HTR-8/SVneo (cell line): ENCODE measurements at regions not wholly inside any gene's neighbourhood (a gene's known extent, or its start where the extent isn't known, plus 50 kb on each side); places are given as distances from the start of the nearest gene placed in this dataset.

Experiments used
- DNase-seq: peaks from one replicate; pipeline ENCODE4 v3.0.0; 2011; ENCODE audit warnings: low spot score, mixed read lengths; ENCODE audit not compliant: insufficient read length
- FAIRE-seq: peaks from 2 replicates; lab custom pipeline; 2011; peaks lifted over from hg19 to GRCh38; lab: Jason Lieb, UNC

- no peak for FAIRE-seq
- DNase-seq = no peak
Measured at GRCh38 chr1:243945727-243946126, 95.7 kb upstream of the AKT3 start.

DNA sequence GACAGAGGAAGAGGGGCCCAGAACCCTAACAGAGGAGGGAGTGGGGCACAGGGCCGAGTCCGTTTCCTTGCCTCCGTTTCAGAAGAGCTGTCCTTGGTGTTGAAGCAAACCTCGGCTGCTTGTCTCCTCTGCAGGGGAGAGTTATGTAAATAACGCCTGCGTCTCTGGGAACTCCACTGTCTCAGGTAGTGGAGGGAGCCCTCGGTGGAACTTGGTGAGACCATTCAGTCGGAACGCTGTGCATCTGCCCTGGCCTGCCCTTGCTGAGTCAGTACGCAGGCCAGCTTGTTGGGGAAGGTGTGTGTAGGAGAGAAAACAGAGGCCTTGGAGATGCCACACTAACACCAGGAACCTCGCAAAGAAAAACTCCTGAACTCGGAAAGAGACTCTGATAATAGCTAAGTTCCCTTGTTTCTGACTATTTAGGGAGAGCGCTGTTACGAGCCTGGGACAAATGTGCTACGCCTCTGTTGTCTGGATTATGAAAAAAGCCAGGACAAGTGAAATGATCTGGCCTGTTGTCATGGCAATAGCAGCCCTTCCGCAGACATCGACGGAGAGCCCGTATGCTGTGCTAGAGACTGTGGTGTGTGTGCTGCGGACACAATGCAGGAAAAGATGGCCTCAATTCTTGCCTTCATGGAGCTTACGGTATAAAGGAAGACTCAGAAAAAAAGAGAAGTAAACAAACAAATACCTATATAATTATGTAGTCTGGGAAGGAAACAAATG, 94.6 kb upstream of the AKT3 start:
- FAIRE-seq (peak; percentile 9), DNase-seq (no peak)

DNA sequence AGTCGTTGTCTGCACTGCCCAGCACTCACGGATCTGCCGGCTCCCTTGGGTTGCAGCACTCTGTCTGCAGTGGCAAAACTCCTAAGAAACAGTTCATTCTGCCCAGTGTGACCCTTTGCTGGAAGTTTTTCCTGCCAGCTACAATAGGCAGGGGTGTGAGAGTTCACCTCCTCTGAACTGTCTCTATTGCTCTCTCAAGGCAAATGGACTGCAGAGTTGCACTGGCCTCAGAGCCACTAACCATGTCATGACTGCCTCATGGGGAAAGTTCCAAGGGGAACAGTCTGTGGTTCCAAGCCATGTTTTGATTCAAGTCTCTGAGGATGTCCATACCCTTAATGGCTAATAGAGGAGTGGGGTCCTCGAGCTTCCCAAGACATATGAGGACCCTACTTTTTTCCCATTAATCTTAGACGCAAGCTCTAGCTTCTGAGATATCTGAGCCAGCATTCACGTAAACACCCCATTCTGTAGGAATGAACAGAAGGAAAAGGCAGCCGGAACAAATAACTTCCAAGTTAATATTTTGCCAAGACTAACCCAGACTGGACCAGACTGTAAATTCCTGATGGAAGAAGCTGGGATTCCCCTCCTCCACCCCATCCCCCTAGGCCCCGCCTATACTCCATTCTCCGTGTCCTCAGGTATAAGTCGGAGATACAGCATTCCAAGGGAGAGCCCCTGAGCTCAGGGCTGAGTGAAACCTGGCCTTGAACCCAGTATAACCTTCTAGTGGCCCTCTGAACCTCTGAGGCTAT, 93.8 kb upstream of the AKT3 start:
- no peak for DNase-seq
- no peak for FAIRE-seq

DNA sequence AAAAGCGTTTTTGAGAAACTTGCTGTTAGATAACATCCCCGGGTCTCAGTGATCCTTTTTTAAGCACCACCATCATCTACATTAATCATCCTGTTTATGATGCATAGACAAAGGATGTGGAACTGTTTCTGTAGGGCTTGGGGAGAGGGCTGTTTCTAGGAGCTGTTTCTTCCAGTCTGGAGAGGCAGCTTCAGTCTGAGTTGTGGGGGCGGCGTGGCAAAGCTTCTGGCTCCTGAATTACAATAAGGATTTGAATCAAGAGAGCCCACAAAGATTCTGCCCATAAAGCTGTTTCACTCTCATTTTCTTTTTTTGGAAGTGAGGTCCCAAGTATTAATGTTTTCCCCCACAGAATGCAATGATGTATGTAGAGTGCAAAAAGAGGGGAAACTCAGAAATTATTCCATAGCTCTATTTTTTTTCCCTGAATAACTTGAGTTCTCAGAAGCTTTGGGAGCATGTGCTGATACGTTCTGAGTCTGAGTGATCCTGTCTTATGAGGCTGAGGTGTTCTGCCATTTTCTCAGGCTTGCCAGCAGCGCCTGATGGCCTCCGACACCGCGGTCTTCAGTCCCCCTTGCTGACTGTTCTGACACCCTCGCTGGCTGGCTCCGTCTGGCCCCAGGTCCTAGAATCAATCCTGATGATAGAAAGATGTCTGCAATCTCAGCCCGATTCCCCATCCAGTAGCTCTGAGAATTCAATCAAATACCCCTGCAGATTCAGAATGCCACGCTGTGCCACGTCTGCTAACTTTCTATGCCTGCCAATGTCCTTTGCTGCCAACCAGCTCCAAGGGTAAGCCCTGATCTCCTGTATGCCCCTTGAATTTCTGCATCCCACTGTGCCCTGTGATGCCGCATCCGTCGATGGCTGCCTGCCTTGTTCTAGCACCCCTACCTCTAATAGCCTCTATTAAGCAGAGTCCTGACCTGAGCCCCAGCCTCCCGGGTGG, 92.4 kb upstream of the AKT3 start:
- no peak for FAIRE-seq
- DNase-seq = no peak

DNA sequence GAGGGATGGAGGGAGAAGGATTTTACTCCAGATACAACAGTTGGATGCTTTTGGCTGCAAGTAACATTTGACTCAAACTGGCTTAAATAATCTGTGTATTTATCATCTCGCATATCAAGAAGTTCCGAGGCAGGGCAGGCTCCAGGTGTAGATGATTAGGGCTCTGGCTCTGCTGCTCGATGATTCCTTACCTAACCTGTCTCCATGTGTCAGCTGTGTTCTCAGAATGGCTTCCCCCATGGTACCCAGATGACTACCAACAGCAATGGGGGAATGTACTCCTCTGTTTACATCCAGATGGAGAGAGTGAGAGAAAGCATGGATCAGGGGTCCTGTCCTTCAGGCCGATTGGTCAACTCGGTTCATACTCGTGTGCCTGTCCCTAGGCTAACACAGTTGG, 90.4 kb upstream of the AKT3 start:
- DNase-seq (no peak), FAIRE-seq (no peak)

DNA sequence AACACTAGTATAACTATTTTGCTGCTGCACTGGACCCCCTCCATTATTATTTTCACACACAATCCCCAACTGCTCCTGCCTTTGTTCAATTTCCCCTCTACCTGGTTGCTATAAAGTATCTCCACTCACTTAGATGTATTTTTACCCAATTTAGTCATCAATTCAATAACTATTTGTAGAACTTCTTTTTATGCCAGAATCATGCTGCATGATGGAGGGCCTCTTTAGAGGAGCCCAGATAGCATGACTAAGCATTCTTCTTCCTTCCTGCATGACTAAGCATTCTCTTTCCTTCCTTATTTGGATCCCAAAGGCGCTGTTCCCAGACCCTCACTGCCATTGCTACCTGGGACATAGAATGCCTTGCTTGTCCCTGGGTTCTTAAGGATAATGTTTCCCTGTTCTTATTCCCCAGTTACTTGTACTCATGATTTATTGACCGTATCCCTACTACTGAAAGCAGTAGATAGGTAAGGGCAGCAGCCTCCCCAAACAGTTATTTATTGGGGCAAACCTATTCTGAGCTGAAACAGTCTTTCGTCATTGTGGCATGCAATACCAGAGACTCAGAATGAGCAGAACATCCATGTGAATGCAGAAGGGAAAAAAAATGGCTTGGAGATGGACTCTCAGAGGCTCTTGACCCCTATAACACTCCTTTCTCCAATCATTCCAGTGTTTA, 89.3 kb upstream of the AKT3 start:
- FAIRE-seq (no peak), DNase-seq (no peak)

GRCh38 chr1:243938208-243938607, 88.2 kb upstream of the AKT3 start:
- DNase-seq (no peak), FAIRE-seq (no peak)

DNA sequence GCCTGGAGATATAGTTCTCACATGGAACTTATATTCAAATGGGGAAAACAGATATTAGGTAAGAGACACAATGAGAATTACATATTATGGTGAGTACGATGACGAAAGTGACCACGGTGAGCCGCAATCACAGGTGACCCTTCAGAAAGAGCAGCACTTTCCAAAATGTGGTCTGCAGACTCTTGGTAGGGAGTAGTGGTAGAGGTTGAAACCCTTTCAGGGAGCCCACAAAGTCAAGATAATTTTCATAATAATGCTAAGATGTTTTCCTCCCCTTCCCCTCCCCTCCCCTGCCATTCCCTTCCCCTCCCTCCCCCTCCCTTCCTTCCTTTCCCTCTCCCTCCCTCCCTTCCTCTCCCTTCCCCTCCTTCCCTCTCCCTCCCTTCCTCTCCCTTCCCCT, 83.5 kb upstream of the AKT3 start:
- FAIRE-seq = no peak
- no peak for DNase-seq

GRCh38 chr1:243931957-243932356, 81.9 kb upstream of the AKT3 start:
- FAIRE-seq (no peak), DNase-seq (no peak)

DNA sequence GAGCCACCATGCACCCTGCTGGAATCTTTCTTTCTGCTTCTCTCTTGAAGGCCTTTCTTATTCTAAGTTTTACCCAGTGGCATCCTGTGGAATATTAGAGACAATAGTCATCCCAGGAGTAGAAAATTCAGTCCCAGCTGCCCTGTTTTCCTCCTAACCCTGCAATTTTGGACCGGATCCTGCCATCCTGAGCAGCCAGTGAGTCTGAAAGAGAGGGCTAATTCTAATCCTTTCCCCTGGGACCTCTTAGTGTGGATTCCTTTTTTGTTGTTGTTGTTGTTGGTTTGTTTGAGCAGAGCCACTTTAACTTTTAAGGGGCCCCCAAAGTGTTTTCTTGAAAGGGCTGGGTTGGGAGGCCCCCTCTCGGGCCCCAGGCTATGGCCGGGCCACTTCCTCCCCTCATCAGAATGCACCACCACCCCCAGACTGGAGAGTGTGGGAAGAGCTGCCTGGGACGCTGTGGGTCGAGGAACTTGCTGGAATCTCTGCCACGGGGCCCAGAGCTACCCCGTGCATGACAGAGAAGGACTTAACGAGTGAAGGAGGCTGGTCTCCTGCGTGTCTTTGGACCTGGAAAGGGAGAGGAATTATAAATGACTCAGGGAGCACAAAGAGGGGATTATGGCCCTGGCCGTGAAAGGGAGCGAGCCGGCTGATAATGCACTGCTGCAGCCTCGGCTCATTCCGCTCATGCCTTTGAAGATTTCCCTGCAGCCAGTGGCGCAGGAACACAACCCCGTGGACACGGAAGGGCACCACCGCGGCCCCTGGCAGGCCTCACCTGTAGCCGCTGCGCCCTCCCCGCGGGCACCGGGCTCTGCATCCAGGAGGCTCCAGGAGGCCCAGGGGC, 81.0 kb upstream of the AKT3 start:
- no peak for FAIRE-seq

DNA sequence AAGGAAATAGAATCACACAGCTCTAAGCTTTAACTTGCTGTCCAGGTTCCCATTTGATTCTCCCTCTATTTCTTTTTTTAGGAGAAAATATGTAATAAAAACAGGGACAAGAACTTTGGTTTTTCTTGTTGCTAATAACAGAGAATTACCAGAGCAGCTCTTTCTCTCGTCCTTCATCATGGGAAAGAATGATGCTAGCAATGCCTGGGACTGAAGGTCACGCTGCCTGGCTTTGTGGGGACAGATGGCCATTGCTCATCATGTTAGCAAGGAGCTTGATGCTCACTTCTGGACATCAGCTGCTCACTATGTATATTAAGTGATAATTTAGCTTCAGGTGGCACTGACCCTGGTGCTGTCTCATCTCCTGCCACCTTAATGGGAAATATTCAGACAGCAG, 77.3 kb upstream of the AKT3 start:
- DNase-seq = no peak
- no peak for FAIRE-seq

More for the DNA sequence above, 81.0 kb upstream of the AKT3 start:
- DNase-seq = no peak

DNA sequence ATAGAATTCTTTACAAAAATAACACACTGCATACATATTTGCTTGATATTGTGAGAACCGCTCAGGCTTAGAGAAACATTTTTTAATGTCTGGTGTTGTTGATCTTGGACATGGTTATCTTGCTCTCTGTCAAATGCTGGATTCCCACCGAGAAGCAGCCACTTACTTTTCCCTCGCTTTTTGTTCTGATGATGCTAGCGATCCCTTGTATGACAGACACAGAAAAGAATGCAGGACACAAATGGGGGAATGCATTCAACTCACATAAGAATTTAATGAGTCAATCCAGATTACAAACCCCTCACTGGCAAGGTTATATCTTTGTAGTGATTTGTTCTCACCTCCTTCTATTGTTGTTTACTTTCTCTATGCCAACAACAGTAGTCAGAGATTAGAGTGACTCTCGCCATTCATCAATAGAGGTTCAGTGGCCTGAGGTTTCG, 76.8 kb upstream of the AKT3 start:
- peak; percentile 81 for FAIRE-seq
- DNase-seq = peak; percentile 85

- DNase-seq (no peak), FAIRE-seq (no peak)
Measured at GRCh38 chr1:243926299-243926698, 76.3 kb upstream of the AKT3 start.

DNA sequence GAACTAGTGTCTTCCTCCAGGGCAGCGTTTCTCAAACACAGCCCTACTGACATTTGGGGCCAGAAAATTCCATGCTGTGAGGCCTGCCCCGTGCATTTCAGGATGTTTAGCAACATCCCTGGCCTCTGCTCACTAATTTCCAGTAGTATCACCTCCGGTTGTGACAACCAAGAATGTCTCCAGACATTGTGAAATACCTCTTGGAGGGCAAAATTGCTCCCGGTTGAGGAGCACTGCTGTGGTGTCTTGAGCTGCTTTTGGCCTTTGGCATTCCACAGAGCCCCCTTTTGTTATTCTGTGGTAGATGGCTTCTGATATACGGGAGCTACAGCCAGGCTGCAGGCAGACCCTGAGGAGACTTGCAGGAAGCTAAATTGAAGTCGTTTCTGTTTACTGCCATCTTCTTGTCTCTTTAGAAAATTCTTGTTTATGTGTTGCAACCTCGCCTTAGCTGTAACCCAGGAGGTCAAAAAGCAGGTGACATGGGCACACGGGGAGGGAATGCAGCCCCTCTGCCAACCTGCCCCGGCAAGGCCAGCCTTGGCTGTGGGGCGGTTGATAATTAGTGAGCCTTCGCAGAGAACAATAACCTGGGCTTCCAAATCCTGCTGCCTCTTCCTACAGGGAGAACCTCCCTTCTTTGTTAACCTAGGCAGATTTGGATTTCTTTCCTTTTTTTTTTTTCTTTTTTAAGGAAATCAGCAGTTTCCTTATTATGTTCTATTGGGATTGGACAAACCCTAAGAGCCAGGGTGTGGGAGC, 74.7 kb upstream of the AKT3 start:
- FAIRE-seq (no peak), DNase-seq (peak; percentile 44)

- DNase-seq = peak; percentile 51
- FAIRE-seq = no peak
Measured at GRCh38 chr1:243924188-243924587, 74.1 kb upstream of the AKT3 start.

DNA sequence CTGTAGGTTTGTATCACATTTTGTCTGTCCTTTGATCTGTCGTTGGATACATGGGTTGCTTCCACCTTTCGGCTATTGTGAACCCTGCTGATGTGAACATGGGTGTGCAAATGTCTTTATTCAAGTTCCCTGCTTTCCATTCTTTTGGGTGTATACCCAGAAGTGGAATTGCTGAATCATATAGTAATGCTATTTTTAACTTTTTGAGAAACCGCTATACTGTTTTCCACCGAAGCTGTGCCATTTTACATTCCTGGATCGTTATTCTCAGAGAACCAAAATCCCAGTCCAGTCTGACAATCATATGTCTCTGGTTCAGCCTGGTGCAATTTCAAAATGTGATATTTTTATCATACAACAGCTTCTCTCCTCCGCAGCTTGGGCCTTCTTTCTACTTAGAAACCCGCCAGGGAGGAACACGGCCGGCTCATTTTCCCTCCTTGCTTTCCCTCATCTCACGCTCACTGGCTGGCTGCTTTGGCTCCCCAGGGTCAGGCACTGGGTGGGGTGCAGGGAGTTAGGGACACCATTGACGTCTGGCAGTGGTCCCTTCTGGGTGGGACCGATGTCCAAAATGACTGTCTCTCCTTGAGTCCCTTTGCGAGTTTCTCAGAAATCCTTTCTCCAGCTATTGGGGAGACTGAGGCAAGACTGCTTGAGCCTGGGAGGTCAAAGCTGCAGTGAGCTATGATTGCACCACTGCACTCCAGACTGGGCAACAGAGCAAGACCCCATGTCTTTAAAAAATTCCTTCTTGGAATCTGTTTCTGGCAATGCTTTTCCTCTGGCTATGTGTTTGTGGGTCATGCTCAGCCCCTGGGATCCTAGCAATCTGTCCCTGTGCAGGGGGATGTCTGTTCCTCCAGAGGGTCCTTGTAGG, 73.5 kb upstream of the AKT3 start:
- FAIRE-seq (no peak), DNase-seq (no peak)

GRCh38 chr1:243921111-243921510, 71.1 kb upstream of the AKT3 start:
- DNase-seq (no peak), FAIRE-seq (no peak)
